Esophagus muscularis mucosa (tissue), 4 donors: ENCODE measurements at regions not wholly inside any gene's neighbourhood (a gene's known extent, or its start where the extent isn't known, plus 50 kb on each side); places are given as distances from the start of the nearest gene placed in this dataset.

Source experiments
- EP300 ChIP-seq: sonication (generic); formaldehyde crosslinking; IDR thresholded peaks from one replicate; pipeline ENCODE4 v1.6.1; 2017; ENCODE audit warnings: antibody characterized with exemption
- POLR2A ChIP-seq: fragments of 450-650 bp; IDR thresholded peaks from one replicate; pipeline ENCODE4 v1.6.1; 2017; ENCODE audit warnings: antibody characterized with exemption, moderate library complexity, mild to moderate bottlenecking, low read depth
- TF ChIP-seq, protein P1 (sequence below), 3 experiments: fragments of 200-600 bp in 2 of 3; fragments of 450-650 bp in 1 of 3; sonication (generic) in 2 of 3; IDR thresholded peaks; one replicate each; pipeline ENCODE4 v1.5.1; 2017 to 2019; ENCODE audit warnings: antibody characterized with exemption in 3 of 3, mild to moderate bottlenecking in 2 of 3, moderate library complexity in 1 of 3

GRCh38 chr2:34498561-34498960 is 899.5 kb upstream of the FAM98A start:
- TF ChIP-seq, protein P1, sequence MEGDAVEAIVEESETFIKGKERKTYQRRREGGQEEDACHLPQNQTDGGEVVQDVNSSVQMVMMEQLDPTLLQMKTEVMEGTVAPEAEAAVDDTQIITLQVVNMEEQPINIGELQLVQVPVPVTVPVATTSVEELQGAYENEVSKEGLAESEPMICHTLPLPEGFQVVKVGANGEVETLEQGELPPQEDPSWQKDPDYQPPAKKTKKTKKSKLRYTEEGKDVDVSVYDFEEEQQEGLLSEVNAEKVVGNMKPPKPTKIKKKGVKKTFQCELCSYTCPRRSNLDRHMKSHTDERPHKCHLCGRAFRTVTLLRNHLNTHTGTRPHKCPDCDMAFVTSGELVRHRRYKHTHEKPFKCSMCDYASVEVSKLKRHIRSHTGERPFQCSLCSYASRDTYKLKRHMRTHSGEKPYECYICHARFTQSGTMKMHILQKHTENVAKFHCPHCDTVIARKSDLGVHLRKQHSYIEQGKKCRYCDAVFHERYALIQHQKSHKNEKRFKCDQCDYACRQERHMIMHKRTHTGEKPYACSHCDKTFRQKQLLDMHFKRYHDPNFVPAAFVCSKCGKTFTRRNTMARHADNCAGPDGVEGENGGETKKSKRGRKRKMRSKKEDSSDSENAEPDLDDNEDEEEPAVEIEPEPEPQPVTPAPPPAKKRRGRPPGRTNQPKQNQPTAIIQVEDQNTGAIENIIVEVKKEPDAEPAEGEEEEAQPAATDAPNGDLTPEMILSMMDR (IDR thresholded peaks at IDR 0.05): no peak
- TF ChIP-seq EP300: no peak
- TF ChIP-seq POLR2A: no peak
